WI38 (cell line): ENCODE measurements at regions not wholly inside any gene's neighbourhood (a gene's known extent, or its start where the extent isn't known, plus 50 kb on each side); places are given as distances from the start of the nearest gene placed in this dataset.

Experiments
- H3K4me3 ChIP-seq: 2 replicates; pipeline ENCODE4 v1.5.1; 2011; ENCODE audit warnings: low read depth, mild to moderate bottlenecking, control low read depth, low read length
- TF ChIP-seq, protein P1 (sequence below): IDR thresholded peaks from 2 replicates; pipeline ENCODE4 v1.5.1; 2012; ENCODE audit warnings: low read depth, mild to moderate bottlenecking, control low read depth, low read length

DNA sequence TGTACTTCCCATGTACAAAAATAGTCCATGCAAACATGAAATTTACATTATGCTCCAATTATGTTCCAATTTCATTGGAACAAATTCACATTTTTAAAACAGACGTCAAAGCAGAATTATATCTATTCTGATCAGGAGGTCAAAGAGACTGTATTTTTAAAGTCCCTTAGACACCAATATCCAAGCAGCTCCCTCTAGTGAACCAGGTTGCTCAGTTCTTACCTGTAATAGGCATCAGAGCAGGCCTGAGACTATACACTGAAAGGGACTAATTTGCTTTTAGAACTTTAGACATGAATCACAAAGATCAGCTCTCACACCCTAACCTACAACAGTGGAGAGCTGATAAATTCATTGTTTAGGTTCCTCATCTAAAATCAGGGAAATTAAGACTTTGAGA is 273.9 kb downstream of the MBD2 start:
- TF ChIP-seq, protein P1, sequence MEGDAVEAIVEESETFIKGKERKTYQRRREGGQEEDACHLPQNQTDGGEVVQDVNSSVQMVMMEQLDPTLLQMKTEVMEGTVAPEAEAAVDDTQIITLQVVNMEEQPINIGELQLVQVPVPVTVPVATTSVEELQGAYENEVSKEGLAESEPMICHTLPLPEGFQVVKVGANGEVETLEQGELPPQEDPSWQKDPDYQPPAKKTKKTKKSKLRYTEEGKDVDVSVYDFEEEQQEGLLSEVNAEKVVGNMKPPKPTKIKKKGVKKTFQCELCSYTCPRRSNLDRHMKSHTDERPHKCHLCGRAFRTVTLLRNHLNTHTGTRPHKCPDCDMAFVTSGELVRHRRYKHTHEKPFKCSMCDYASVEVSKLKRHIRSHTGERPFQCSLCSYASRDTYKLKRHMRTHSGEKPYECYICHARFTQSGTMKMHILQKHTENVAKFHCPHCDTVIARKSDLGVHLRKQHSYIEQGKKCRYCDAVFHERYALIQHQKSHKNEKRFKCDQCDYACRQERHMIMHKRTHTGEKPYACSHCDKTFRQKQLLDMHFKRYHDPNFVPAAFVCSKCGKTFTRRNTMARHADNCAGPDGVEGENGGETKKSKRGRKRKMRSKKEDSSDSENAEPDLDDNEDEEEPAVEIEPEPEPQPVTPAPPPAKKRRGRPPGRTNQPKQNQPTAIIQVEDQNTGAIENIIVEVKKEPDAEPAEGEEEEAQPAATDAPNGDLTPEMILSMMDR: no peak

DNA sequence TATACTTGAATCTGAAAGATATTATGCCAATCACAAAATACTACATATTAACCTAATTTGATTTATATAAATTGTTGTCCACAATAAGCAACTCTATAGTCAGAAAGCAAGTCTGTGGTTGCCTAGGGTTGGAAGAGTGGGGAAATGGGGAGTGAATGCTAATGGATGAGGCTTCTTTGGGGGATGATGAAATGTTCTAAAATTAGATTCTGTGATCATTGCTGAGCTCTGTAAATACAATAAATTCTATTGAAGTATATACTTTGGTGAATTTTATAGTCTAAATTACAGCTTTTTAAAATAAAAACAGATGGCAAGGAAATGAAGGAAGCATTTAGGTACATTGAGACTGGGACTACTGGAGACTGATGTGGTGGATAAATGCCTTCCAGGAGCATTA is 275.5 kb downstream of the MBD2 start:
- no peak overlapping the region for H3K4me3 ChIP-seq
- TF ChIP-seq, protein P1: no peak

More for the DNA sequence above, 273.9 kb downstream of the MBD2 start:
- no peak overlapping the region for H3K4me3 ChIP-seq

DNA sequence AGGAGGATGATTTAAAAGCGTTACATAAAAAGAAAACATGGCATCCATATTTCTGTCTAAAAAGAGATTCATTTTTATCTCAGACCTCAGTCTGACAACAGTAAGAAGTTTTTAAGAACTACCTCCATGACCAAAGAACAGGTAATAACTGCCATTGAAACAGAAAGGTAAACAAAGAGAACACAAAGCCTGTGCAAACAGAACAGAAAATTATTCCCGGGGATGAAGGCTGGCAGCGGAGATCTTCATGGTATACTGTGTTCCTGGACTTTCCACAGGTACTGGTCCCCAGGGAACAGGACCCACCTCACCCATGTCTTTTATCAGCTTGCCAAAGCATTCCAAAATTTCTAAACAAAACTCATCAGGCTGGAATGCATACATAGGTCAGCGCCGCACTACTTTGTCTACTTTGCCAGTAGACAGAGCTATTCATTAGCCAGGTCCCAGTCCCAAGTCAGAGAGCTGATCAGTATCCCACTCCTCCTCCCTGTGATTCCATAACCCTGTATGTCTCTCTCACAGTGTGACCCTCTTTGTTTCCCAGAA is 277.3 kb downstream of the MBD2 start:
- no peak overlapping the region for H3K4me3 ChIP-seq
- TF ChIP-seq, protein P1: no peak

DNA sequence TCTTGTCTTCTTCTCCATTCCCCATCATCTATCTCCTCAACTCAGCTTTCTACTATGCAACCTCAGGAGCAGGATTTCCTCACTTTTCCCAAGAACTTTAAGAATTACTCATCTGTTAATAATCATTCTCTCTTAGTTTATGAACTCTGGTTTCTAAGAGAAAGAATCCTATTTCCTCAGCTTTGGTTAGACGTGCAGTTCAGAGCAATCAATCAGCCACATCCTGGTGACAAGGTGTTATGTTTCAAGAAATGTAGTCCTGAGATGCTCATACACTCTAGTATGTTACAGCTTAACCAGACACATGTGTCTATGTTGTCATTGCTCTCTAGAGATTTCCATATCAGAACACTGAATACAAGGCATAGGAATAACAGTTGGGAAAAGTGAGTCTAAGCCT is 277.9 kb downstream of the MBD2 start:
- no peak overlapping the region for H3K4me3 ChIP-seq
- TF ChIP-seq, protein P1: no peak

DNA sequence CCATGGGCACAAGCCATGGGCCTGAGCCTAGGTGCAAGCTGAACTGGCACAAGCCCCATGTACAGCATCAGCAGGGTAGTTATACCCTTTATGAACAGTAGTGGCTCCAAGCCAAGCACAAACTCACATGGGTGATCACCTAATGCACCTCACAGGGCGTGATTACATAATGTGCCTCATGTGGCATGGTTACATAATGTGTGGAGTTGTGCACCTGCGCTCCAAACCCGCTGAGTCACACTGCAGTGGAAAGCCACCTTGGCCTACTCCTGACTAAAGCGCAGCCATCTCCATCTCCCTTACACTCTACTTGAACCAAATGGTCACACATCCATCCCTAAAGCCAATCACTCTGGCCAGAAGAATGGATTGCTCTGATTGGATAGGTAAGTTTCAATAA is 279.7 kb downstream of the MBD2 start:
- TF ChIP-seq, protein P1: no peak
- no peak overlapping the region for H3K4me3 ChIP-seq

DNA sequence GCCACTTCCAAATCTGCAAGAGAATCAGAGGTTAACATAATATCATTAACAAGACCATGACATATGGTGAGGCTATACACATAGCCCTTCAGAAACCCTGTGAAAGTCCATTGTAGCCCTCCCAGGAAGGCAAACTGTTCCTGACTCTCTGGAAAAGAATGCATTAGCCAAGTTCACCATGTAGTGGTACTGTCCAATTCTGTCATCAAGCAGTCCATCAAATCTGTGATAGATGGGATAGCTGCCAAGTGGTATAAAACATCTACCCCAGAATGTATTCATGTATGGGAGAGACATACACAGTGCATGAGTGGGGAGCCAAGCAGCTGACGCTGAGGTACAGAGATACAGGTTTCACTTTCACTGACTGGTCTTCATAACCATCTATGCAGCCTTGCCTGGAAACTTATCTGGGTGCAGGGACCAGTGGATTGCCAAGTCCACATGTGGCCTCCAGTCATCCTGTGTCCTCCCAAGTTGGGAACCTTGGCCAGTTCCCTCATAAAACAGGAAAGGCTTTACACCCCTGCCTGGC is 281.1 kb downstream of the MBD2 start:
- TF ChIP-seq, protein P1: no peak
- H3K4me3 ChIP-seq: no peak overlapping the region

DNA sequence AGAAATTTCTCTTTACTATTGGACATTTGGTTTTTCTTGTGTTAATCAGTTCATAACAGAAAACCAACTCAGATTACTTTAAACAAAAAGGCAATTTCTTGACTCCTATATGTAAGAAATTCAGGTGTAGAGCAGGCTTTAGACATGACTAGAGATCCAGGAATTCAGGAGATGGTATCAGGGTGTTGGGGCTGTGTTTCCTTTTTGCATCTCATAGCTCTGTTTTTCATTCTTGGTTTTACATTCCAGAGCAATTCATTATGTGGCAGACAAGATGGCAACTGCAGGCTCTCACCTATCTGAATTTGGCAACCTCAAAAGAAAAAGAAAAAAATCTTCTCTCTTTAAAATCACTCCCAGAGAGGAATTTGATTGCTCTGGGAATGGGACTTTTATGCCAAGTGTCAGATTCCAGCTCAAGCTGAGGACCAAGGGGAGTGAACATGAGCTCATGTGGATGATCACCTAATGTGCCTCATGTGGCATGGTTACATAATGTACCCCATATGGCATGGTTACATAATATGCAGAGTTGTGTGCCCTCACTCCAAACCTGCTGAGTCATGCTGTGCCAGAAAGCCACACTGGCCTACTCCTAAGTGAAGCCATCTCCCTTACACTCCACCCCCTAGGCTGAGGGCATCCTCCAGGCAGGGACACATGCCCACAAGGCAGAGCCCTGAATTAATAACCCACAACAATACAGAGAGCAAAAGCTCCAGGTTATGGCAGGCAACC is 282.7 kb downstream of the MBD2 start:
- no peak overlapping the region for H3K4me3 ChIP-seq
- TF ChIP-seq, protein P1: no peak
